Adrenal gland (tissue), 5 donors: ENCODE measurements at regions not wholly inside any gene's neighbourhood (a gene's known extent, or its start where the extent isn't known, plus 50 kb on each side); places are given as distances from the start of the nearest gene placed in this dataset.

Experiments
- POLR2A ChIP-seq, 2 donors: fragments of 450-650 bp; IDR thresholded peaks; one replicate each; pipeline ENCODE4 v1.6.1; 2017; ENCODE audit warnings: antibody characterized with exemption in 2 of 2, mild to moderate bottlenecking in 2 of 2, moderate library complexity in 1 of 2
- TF ChIP-seq, protein P1 (sequence below), 6 experiments: fragments of 450-650 bp in 4 of 6; fragments of 200-600 bp in 2 of 6; sonication (generic) in 1 of 6; IDR thresholded peaks; 1 replicate in 5 of 6; 2 replicates in 1 of 6; pipeline versions ENCODE4 v1.5.1 to v1.8.0; 2016 to 2021; ENCODE audit warnings: antibody characterized with exemption in 6 of 6, mild to moderate bottlenecking in 2 of 6, moderate library complexity in 1 of 6
- donor health status: DM: no; HTN: no; CAD: no.

GRCh38 chr2:81249152-81249551, 944.6 kb upstream of the LRRTM1 start:
- no peak for TF ChIP-seq POLR2A (IDR thresholded peaks at IDR 0.05)
- TF ChIP-seq, protein P1, sequence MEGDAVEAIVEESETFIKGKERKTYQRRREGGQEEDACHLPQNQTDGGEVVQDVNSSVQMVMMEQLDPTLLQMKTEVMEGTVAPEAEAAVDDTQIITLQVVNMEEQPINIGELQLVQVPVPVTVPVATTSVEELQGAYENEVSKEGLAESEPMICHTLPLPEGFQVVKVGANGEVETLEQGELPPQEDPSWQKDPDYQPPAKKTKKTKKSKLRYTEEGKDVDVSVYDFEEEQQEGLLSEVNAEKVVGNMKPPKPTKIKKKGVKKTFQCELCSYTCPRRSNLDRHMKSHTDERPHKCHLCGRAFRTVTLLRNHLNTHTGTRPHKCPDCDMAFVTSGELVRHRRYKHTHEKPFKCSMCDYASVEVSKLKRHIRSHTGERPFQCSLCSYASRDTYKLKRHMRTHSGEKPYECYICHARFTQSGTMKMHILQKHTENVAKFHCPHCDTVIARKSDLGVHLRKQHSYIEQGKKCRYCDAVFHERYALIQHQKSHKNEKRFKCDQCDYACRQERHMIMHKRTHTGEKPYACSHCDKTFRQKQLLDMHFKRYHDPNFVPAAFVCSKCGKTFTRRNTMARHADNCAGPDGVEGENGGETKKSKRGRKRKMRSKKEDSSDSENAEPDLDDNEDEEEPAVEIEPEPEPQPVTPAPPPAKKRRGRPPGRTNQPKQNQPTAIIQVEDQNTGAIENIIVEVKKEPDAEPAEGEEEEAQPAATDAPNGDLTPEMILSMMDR (IDR thresholded peaks at IDR 0.05): no peak
